ENCODE measurements at regions not wholly inside any gene's neighbourhood (a gene's known extent, or its start where the extent isn't known, plus 50 kb on each side); places are given as distances from the start of the nearest gene placed in this dataset.

- TF ChIP-seq CHD7 (IDR thresholded peaks at IDR 0.05; ENCODE audit: insufficient replicate concordance, low read length) (no peak), SIRT6 (IDR thresholded peaks at IDR 0.05; ENCODE audit: low read length) (no peak), ATF2 (IDR thresholded peaks at IDR 0.05; ENCODE audit: low read length) (no peak), SIN3A (conservative IDR thresholded peaks at IDR 0.05 in 1 of 2, IDR thresholded peaks at IDR 0.05 in 1 of 2; ENCODE audit: low read depth in 1 of 2, low read length in 2 of 2) (no peak), SUZ12 (IDR thresholded peaks at IDR 0.05; ENCODE audit: low read length) (no peak), TAF1 (IDR thresholded peaks at IDR 0.05; ENCODE audit: low read depth, low read length) (no peak), CREB1 (IDR thresholded peaks at IDR 0.05) (no peak), BACH1 (IDR thresholded peaks at IDR 0.05; ENCODE audit: low read length) (no peak), TEAD4 (IDR thresholded peaks at IDR 0.05; ENCODE audit: low read depth, low read length) (no peak), CBX5 (IDR thresholded peaks at IDR 0.05; ENCODE audit: low read depth, low read length) (no peak), EZH2 (IDR thresholded peaks at IDR 0.05; ENCODE audit: low read depth, low read length, severe bottlenecking) (no peak)
Observed at GRCh38 chr6:97717086-97717485, 434.1 kb upstream of the MMS22L start (continued).
